ENCODE measurements at regions not wholly inside any gene's neighbourhood (a gene's known extent, or its start where the extent isn't known, plus 50 kb on each side); places are given as distances from the start of the nearest gene placed in this dataset.

GRCh38 chr6:103455275-103455674 lies 1404.4 kb downstream of the HACE1 start:
- FAIRE-seq (no peak), DNase-seq (ENCODE audit: insufficient read length, low spot score) (no peak)
- TF ChIP-seq CTCF (IDR thresholded peaks at IDR 0.05; ENCODE audit: insufficient read depth, missing control alignments) = no peak

GRCh38 chr6:103409475-103409874 lies 1450.2 kb downstream of the HACE1 start:
- no peak for TF ChIP-seq CTCF (IDR thresholded peaks at IDR 0.05; ENCODE audit: insufficient read depth, missing control alignments)
- FAIRE-seq (no peak), DNase-seq (ENCODE audit: insufficient read length, low spot score) (no peak)

GRCh38 chr6:103405321-103405720 lies 1454.4 kb downstream of the HACE1 start:
- no peak for FAIRE-seq
- no peak for TF ChIP-seq CTCF (IDR thresholded peaks at IDR 0.05; ENCODE audit: insufficient read depth, missing control alignments)
- DNase-seq (ENCODE audit: insufficient read length, low spot score) = no peak

- FAIRE-seq = no peak
- TF ChIP-seq CTCF (IDR thresholded peaks at IDR 0.05; ENCODE audit: insufficient read depth, missing control alignments) = no peak
- no peak for DNase-seq (ENCODE audit: insufficient read length, low spot score)
Observed at GRCh38 chr6:103404799-103405198, 1454.9 kb downstream of the HACE1 start.

- no peak for FAIRE-seq
- DNase-seq (ENCODE audit: insufficient read length, low spot score) = no peak
- TF ChIP-seq CTCF (IDR thresholded peaks at IDR 0.05; ENCODE audit: insufficient read depth, missing control alignments) = no peak
Observed at GRCh38 chr6:103396768-103397167, 1463.0 kb downstream of the HACE1 start.

GRCh38 chr6:103379272-103379671 lies 1480.4 kb downstream of the HACE1 start:
- no peak for FAIRE-seq
- no peak for TF ChIP-seq CTCF (IDR thresholded peaks at IDR 0.05; ENCODE audit: insufficient read depth, missing control alignments)

GRCh38 chr6:103367212-103367611 lies 1492.5 kb downstream of the HACE1 start:
- no peak for FAIRE-seq
- no peak for TF ChIP-seq CTCF (IDR thresholded peaks at IDR 0.05; ENCODE audit: insufficient read depth, missing control alignments)
- no peak for DNase-seq (ENCODE audit: insufficient read length, low spot score)

More at GRCh38 chr6:103379272-103379671, 1480.4 kb downstream of the HACE1 start:
- DNase-seq (ENCODE audit: insufficient read length, low spot score) = no peak
